Sigmoid colon (tissue), 4 donors: ENCODE measurements at regions not wholly inside any gene's neighbourhood (a gene's known extent, or its start where the extent isn't known, plus 50 kb on each side); places are given as distances from the start of the nearest gene placed in this dataset.

Experiments
- CTCF ChIP-seq, 4 experiments: fragments of 450-650 bp in 3 of 4; fragments of 200-600 bp in 1 of 4; IDR thresholded peaks; one replicate each; pipeline ENCODE4 v1.5.1; 2016 to 2019; ENCODE audit warnings: antibody characterized with exemption in 4 of 4, mild to moderate bottlenecking in 3 of 4, moderate library complexity in 2 of 4
- POLR2A ChIP-seq, 2 donors: fragments of 450-650 bp; IDR thresholded peaks; one replicate each; pipeline ENCODE4 v1.6.1; 2016; ENCODE audit warnings: antibody characterized with exemption in 2 of 2, mild to moderate bottlenecking in 2 of 2, moderate library complexity in 2 of 2
- POLR2AphosphoS5 ChIP-seq, 4 donors: sonication (generic); formaldehyde crosslinking; IDR thresholded peaks; one replicate each; pipeline ENCODE4 v1.6.1; 2017; ENCODE audit warnings: antibody characterized with exemption in 4 of 4

- no peak for TF ChIP-seq POLR2AphosphoS5 (IDR thresholded peaks at IDR 0.05)
- no peak for TF ChIP-seq CTCF (IDR thresholded peaks at IDR 0.05)
- no peak for TF ChIP-seq POLR2A (IDR thresholded peaks at IDR 0.05)
These were observed 65.4 kb upstream of the WWC1 start for GRCh38 chr5:168226012-168226411.
